Loucy (cell line): ENCODE measurements at regions not wholly inside any gene's neighbourhood (a gene's known extent, or its start where the extent isn't known, plus 50 kb on each side); places are given as distances from the start of the nearest gene placed in this dataset.

ENCODE experiments used
- CTCF ChIP-seq: fragments of 200-600 bp; sonication (generic); conservative IDR thresholded peaks from 2 replicates; pipeline ENCODE4 v1.5.1; 2014; ENCODE audit warnings: mild to moderate bottlenecking, antibody characterized with exemption, low read length
- EZH2phosphoT487 ChIP-seq: fragments of 200-600 bp; IDR thresholded peaks from 2 replicates; pipeline ENCODE4 v1.6.1; 2018; ENCODE audit warnings: antibody characterized with exemption, mild to moderate bottlenecking, moderate library complexity, borderline replicate concordance

GRCh38 chr6:140915551-140915950, 1217.2 kb upstream of the GJE1 start:
- TF ChIP-seq CTCF (no peak), EZH2phosphoT487 (no peak)
